ENCODE measurements at regions not wholly inside any gene's neighbourhood (a gene's known extent, or its start where the extent isn't known, plus 50 kb on each side); places are given as distances from the start of the nearest gene placed in this dataset.
"Not testable (repeated sequence)": the region's sequence is repeated elsewhere in the genome, so short reads cannot be mapped to it uniquely, and the experiment has no call there.

DNA sequence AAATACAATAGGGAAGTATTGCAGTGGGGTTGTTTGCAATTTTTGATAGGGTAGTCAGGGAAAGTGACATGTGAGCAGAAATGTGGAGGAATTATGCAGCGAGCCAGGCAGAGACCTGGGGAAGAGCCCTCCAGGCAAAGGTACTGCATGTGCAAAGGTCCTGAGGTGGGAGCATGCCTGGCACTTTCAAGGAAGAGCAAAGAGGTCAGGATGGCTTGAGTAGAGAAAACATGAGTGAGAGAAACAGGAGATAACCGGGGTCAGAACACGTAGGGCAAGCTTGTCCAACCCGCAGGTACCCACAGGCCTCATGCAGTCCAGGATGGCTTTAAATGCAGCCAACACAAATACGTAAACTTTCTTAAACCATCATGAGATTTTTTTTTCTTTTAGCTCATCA lies 71.0 kb downstream of the COQ2 start:
- no peak for DNase-seq (ENCODE audit: low read depth in 2 of 2)

- DNase-seq (ENCODE audit: low read depth in 2 of 2): peak in 1 of 2 donors; percentile 40
These were observed 72.4 kb downstream of the COQ2 start for GRCh38 chr4:83212041-83212851.

GRCh38 chr4:83209419-83209818 lies 75.2 kb downstream of the COQ2 start:
- DNase-seq (ENCODE audit: low read depth in 2 of 2): no peak

GRCh38 chr4:83208371-83209365 lies 75.9 kb downstream of the COQ2 start:
- no peak for DNase-seq (ENCODE audit: low read depth in 2 of 2)

- no peak for DNase-seq (ENCODE audit: low read depth in 2 of 2)
These were observed 77.0 kb downstream of the COQ2 start for GRCh38 chr4:83207497-83208101.

DNA sequence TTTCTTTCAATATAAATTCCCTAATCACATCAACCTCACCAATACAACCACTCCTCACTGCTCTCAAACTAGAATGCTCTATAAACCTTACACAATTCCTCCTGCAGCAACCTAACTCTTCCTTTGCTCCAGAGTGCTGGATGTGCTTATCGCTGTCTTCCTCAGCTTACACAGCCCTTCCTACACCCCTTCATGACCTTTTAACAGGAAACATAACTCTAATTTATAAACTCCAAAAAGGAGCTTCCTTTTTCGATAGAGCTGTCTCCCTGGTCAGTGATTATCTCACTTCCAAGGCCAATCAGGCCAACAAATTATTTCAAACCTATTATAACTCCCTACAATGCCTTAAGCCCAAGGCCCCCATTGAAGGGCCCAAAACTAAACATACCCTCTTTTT lies 78.8 kb downstream of the COQ2 start:
- DNase-seq (ENCODE audit: low read depth in 2 of 2): no peak

GRCh38 chr4:83204731-83205130 lies 79.9 kb downstream of the COQ2 start:
- DNase-seq (ENCODE audit: low read depth in 2 of 2): no peak

DNA sequence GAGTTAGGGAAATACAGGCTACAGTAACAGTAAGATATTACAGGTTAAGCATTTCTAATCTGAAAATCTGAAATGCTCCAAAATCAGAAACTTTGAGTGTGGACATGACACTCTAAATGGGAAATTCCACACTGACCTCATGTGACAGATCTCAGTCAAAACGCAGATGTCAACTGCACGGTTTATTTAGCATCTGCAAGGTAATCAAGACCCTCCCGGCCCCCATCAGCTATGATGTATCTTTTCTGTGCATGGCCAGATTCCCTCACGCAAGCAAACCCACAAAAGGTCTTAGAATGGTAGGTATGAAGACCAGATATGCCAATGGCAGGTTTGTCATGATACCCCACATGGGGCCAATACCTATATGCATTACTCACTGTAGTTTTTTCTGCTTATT lies 82.8 kb downstream of the COQ2 start:
- DNase-seq (ENCODE audit: low read depth in 2 of 2): no peak

GRCh38 chr4:83197555-83198235 lies 83.2 kb upstream of the PLAC8 start:
- no peak for DNase-seq (ENCODE audit: low read depth in 2 of 2)

DNA sequence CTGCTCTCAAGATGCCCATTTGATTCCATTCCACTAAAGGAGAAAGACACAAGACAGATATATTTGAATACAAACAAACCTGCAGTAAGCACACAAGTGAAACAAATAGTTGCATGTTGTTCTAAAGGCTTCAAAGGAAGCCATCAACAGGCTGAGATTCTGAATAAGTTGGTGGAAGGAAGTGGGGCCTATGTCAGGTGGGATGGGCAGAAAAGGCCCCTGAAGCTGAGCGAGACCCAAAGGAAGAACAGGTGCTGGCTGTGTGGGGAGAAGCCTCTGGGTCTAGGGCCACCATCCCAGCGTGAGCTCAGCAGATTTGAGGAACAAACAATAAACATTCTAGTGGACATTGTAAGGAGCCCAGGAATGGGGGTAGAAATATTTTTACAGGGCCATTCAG lies 82.4 kb upstream of the PLAC8 start:
- no peak for DNase-seq (ENCODE audit: low read depth in 2 of 2)

- no peak for DNase-seq (ENCODE audit: low read depth in 2 of 2)
These were observed 80.7 kb upstream of the PLAC8 start for GRCh38 chr4:83195269-83195668.

GRCh38 chr4:83194588-83194987 lies 80.1 kb upstream of the PLAC8 start:
- DNase-seq (ENCODE audit: low read depth in 2 of 2): not testable (repeated sequence)

DNA sequence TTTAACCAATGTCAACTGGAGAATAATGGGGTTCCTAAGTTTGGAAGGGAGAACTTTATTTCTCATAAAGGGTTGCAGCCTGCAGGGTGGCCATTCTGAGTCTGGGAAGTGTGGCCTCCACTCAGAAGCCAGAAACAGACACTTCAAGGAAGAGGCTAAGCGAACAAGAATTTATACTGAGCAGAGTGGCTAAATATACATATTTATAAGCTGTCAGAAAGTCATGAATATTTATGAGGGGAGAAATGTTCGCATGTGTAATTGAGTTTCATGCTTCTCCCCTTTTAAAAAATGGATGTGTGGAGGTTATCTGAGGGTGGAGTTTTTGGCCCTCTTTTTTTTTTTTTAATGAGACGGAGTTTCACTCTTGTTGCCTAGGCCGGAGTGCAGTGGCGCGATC lies 78.1 kb upstream of the PLAC8 start:
- DNase-seq (ENCODE audit: low read depth in 2 of 2): no peak

DNA sequence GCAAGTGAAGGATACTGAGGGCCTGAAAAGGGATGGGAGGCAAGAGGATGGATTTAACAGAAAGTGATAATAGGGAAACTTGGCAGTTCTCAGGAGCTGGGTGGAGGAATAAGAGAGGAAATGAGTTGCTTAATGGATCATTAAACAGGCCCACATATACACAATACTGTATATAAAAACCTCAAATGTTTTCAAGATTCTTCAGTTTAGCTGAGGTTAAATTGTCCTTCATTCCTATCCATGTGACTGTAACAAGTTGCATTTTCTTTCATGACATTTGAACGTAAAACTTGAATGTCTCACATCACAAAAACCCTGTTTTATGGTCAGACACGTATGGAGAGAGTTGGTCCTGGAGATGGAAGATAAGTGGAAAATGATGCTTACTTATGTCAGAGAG lies 76.5 kb upstream of the PLAC8 start:
- DNase-seq (ENCODE audit: low read depth in 2 of 2): no peak

- no peak for DNase-seq (ENCODE audit: low read depth in 2 of 2)
These were observed 75.2 kb upstream of the PLAC8 start for GRCh38 chr4:83189631-83190136.

GRCh38 chr4:83180431-83180968 lies 66.0 kb upstream of the PLAC8 start:
- no peak for DNase-seq (ENCODE audit: low read depth in 2 of 2)

DNA sequence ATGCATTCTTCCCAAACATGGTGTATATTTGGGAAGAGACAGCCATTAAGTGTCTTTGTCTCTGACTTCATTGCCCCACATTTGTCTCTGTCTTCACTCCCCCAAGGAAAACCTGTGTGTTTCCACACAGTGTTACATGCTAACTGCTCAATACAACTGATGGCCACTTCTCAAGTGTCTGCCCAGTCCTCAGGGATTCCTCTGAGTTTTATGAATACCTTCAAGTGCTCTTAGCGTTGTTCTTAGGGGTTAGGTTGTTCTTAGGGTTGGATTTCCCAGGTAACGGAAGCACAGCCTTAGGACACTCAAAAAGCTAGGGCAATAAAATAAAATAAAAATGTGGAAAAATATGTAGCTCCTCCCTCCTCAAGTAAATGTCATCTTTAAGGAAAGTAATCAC lies 64.7 kb upstream of the PLAC8 start:
- no peak for DNase-seq (ENCODE audit: low read depth in 2 of 2)

DNA sequence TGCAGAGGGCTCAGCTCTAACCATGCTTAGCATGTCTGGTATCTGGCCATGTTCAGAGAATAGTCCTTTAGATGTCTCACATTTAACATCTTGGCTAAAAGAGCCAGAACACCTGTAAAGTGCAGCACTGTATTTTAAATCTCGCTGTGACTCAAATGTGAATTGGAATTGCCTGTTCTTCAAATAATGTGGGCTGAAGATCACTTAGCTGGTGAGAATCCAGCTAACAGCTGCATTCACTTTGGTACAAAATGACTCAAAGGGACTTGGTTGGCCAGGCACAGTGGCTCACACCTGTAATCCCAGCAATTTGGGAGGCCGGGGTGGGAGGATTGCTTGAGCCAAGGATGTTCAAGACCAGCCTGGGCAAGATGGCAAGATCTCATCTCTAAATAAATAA lies 63.5 kb upstream of the PLAC8 start:
- DNase-seq (ENCODE audit: low read depth in 2 of 2): no peak

GRCh38 chr4:83177182-83177581 lies 62.7 kb upstream of the PLAC8 start:
- DNase-seq (ENCODE audit: low read depth in 2 of 2): no peak

DNA sequence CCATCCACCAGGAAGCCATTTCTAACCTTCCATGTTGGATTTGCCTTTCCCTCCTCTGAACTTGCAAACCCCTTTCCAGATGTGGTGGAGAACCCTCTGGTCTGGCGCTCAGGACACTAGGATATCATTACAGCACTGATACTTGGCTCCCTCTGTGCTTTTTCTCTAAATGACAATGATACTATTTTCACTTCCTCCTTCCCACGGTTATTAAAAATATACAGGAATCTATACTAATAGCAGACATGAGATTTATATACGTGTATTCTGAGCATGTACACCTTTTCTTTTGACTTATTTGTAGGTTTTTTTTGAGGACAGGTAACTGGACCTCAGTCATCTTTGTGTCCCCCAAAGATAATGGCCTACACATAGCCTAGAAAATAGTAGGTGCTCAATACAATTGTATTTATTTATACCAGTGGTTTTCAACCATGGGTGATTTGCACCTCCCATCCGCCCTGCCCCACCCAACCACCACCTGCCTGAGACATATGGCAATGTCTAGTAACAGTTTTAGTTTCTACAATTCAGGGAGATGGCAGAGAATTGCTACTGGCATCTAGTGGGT lies 60.4 kb upstream of the PLAC8 start:
- no peak for DNase-seq (ENCODE audit: low read depth in 2 of 2)

DNA sequence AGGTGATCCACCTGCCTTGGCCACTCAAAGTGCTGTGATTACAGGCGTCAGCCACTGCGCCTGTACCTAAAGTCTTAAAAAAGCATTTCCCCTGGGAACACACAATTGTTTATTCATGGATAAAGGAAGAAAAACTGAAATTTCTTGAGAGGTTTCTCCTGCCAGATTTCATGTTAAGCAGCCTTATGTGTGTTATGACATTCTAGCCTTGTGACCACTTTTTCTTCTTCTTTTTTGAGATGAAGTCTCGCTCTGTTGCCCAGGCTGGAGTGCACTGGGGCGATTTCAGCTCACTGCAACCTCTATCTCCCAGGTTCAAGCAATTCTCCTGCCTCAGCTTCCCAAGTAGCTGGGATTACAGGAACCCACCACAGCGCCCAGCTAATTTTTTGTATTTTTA lies 57.8 kb upstream of the PLAC8 start:
- DNase-seq (ENCODE audit: low read depth in 2 of 2): no peak
